ENCODE measurements at regions not wholly inside any gene's neighbourhood (a gene's known extent, or its start where the extent isn't known, plus 50 kb on each side); places are given as distances from the start of the nearest gene placed in this dataset.
"Not testable (repeated sequence)": the region's sequence is repeated elsewhere in the genome, so short reads cannot be mapped to it uniquely, and the experiment has no call there.

DNA sequence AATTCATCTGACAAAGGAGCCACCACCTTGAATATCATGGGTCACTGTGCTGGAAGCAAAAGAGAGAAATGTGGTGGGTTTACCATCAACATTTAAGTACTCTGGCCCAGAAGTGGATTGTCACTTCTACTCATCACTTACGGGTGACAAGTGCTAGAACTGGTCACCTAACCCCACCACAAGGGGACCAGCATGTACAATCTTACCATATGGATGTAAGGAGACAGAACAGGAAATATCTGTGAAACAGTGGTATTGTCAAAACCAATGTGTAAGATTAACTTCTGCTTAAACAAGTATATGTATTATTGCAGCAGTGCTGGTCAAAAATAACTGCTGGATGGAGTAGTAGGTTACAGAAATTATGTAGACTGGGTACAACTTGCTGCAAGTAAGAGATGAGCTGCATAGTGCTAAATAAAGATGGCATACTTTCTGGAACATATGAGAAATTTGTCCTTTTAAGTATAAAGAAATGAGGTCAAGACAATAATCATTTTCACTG lies 171.8 kb downstream of the POTEB3 start:
- H3K36me3 ChIP-seq (ENCODE audit: insufficient read depth in 1 of 2, low read depth in 1 of 2): no peaks in the 10 kb centered on the region
- TF ChIP-seq, protein P1, sequence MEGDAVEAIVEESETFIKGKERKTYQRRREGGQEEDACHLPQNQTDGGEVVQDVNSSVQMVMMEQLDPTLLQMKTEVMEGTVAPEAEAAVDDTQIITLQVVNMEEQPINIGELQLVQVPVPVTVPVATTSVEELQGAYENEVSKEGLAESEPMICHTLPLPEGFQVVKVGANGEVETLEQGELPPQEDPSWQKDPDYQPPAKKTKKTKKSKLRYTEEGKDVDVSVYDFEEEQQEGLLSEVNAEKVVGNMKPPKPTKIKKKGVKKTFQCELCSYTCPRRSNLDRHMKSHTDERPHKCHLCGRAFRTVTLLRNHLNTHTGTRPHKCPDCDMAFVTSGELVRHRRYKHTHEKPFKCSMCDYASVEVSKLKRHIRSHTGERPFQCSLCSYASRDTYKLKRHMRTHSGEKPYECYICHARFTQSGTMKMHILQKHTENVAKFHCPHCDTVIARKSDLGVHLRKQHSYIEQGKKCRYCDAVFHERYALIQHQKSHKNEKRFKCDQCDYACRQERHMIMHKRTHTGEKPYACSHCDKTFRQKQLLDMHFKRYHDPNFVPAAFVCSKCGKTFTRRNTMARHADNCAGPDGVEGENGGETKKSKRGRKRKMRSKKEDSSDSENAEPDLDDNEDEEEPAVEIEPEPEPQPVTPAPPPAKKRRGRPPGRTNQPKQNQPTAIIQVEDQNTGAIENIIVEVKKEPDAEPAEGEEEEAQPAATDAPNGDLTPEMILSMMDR (IDR thresholded peaks at IDR 0.05): no peak
- no peaks in the 10 kb centered on the region for H3K27me3 ChIP-seq (ENCODE audit: insufficient read depth in 3 of 3, low read length in 2 of 3)
- intact Hi-C loops (cut with DNase I): no loop called here
- no peak for DNase-seq
- no peak overlapping the region for H3K4me3 ChIP-seq
- no peak overlapping the region for H3K27ac ChIP-seq
- 61 to 86% (median 77%) methylated on average over 1 of the region's 1 CpG for WGBS, 3 donors
- no peaks in the 10 kb centered on the region for H3K4me1 ChIP-seq
- ATAC-seq: no peak
- no peaks in the 10 kb centered on the region for H3K9me3 ChIP-seq

DNA sequence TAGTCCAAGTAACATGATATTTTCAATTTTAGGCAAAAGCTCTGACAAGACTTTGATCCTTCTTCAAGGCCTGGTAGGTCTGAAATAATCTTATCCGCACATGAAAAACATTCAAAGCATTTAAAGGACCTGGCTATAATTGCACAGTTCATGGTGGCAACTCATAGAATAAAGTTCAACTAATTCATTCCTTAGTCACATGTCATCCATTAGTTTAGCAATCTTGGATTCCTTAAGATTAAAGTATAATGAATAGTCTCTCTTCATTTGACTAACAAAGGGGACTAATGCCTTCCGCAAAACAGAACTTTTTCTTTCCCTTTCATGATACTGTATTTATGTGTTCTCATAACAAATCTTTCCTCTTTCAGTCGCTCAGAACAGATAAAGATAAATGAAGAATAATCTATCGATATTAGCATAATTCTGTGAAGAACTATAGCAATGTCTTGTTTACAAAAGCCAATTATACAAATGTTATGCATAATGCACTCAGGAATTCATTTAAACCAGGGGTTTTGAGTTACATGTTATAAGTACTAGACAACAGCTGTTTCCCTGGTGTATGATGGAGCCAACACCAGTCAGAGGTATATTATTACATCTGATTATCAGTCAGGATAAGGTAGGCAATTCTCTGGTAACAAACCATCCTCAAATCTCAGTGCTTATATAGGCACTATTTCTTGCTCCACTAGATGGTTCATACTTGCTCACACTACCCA lies 172.5 kb downstream of the POTEB3 start:
- no peaks in the 10 kb centered on the region for H3K9me3 ChIP-seq
- H3K4me3 ChIP-seq: no peak overlapping the region
- intact Hi-C loops (cut with DNase I): no loop called here
- ATAC-seq (no peak), DNase-seq (no peak)
- no peaks in the 10 kb centered on the region for H3K4me1 ChIP-seq
- H3K27me3 ChIP-seq (ENCODE audit: insufficient read depth in 3 of 3, low read length in 2 of 3): no peaks in the 10 kb centered on the region
- TF ChIP-seq, protein P1 (IDR thresholded peaks at IDR 0.05): no peak
- WGBS, 3 donors: 66 to 71% (median 68%) methylated on average over 4 of the region's 4 CpGs
- H3K36me3 ChIP-seq (ENCODE audit: insufficient read depth in 1 of 2, low read depth in 1 of 2): no peaks in the 10 kb centered on the region
- H3K27ac ChIP-seq: no peak overlapping the region

DNA sequence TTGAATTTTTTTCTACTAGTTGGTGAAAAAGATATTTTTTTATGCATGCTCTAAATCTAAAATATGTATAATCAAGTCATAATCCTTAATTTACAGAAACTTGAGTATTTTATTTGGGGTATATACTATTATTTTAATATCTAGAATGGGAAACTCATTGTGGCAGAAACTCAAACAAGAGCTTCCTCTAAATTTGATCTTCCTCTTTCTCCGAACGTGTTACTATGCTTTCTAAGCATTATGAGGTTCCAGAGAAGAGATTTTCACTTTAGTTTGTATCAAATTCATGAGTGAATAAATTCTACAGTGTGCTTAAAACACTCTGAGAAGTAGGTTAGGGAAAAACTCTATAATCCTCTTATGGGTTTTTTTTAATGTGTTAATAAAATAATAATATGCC lies 173.1 kb downstream of the POTEB3 start:
- DNase-seq (no peak), ATAC-seq (no peak)
- no peak overlapping the region for H3K27ac ChIP-seq
- TF ChIP-seq, protein P1 (IDR thresholded peaks at IDR 0.05): no peak
- no peaks in the 10 kb centered on the region for H3K36me3 ChIP-seq (ENCODE audit: insufficient read depth in 1 of 2, low read depth in 1 of 2)
- H3K27me3 ChIP-seq (ENCODE audit: insufficient read depth in 3 of 3, low read length in 2 of 3): no peaks in the 10 kb centered on the region
- intact Hi-C loops (cut with DNase I): no loop called here
- H3K4me3 ChIP-seq: no peak overlapping the region
- no peaks in the 10 kb centered on the region for H3K9me3 ChIP-seq
- 14 to 24% (median 14%) methylated on average over 2 of the region's 2 CpGs for WGBS, 3 donors
- H3K4me1 ChIP-seq: no peaks in the 10 kb centered on the region

DNA sequence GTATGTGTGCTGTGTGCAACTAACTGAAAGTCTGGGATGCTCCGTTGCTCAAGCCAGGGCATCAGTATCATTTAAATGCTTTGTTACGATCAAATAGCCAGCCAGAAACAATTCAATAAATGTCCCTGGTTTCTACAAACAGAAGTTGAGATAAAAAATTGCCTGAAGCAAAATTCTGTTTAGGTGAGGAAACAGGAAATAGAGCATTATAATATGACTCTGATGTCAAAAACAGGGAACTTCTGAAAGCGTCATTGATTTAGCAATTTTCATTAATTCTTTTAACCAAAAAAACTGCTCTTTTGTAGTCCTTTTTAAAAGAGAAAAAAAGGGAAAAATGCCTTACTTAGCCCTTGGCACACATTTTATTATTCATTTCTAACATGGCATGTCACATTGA lies 174.7 kb downstream of the POTEB3 start:
- H3K27ac ChIP-seq; H3K4me3 ChIP-seq; intact Hi-C loops (cut with DNase I); H3K4me1 ChIP-seq; H3K9me3 ChIP-seq; ATAC-seq; H3K27me3 ChIP-seq (ENCODE audit: insufficient read depth in 3 of 3, low read length in 2 of 3); DNase-seq; H3K36me3 ChIP-seq (ENCODE audit: insufficient read depth in 1 of 2, low read depth in 1 of 2): not testable (repeated sequence)
- WGBS, 3 donors: 64 to 68% (median 64%) methylated on average over 3 of the region's 3 CpGs

DNA sequence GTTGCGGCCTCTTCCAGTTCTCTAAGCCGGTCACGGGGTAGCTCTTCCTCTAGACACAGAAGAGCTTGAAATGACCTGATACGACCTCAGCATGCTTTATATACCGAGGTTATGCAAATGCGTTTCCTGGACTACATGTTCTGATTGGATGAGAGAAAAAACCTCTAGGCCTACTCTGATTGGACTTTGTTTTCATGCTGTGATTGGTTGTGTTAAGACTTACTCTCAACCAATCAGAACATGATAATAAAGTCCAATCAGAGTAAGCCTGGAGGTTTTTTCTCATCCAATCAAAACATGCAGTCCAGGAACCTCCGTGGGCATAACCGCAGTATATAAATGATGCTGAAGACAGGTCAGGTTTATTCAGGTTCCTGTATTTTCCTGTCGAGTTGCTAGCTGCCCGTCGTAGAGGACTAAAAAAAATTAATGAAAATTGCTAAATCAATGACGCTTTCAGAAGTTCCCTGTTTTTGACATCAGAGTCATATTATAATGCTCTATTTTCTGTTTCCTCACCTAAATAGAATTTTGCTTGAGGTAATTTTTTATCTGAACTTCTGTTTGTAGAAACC lies 177.4 kb downstream of the POTEB3 start:
- TF ChIP-seq, protein P1 (IDR thresholded peaks at IDR 0.05): no peak
- intact Hi-C loops (cut with DNase I): no loop called here
- no peak for ATAC-seq
- no peaks in the 10 kb centered on the region for H3K9me3 ChIP-seq
- no peak overlapping the region for H3K27ac ChIP-seq
- H3K36me3 ChIP-seq (ENCODE audit: insufficient read depth in 1 of 2, low read depth in 1 of 2): no peaks in the 10 kb centered on the region
- H3K4me1 ChIP-seq: no peaks in the 10 kb centered on the region
- WGBS, 3 donors: 80 to 85% (median 81%) methylated on average over 12 of the region's 12 CpGs
- H3K27me3 ChIP-seq (ENCODE audit: insufficient read depth in 3 of 3, low read length in 2 of 3): no peaks in the 10 kb centered on the region
- no peak for DNase-seq
- no peak overlapping the region for H3K4me3 ChIP-seq
